ENCODE measurements at regions not wholly inside any gene's neighbourhood (a gene's known extent, or its start where the extent isn't known, plus 50 kb on each side); places are given as distances from the start of the nearest gene placed in this dataset.

DNA sequence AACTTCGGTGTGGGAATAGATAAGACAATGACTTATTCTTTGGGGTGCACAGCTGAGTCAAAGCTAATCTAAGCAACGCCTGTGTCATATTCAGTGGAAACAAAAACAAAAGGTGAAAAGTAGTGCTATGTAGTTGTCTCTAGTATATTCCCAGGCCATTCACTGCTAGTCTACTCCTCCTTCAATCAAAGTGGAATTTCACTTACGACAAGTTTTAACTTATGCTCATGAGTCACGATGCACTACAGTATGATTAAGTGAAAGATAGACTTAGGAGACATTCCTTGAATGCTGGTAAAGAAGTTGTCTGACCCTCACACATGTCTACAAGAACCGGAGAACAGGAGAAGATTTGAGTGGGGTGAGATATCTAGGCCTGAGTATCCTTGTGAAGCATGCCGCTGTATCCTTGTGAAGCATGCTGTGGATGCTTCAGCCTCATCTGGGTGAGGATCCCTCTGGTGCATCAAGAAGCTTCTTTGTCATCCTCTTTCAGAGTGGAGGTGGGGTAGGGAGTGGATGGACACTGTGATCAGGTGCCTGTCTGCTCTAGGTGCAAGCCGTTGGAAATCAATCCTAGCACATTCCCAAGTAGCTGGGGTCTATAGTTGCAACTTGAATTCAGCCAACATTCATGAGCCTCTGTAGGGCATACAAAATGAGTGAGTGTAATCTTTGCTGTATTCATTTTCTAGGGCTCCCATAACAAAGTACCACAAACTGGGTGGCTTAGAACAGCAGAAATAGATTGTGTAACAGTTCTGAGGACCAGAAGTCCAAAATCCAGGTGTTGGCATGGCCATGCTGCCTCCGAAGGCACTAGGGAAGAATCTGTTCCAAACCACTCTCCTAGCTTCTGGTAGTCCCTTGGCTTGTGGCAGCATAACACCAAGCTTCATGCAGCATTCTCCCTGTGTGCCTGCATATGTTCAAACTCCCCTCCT, 173.5 kb upstream of the FN1 start:
- H3K27ac ChIP-seq (ENCODE audit: low read length) = no peak overlapping the region

GRCh38 chr2:215607766-215608165, 171.9 kb upstream of the FN1 start:
- no TSS peak for BruUV-seq (replicated peaks)
- Histone ChIP-seq H3K27me3 (ENCODE audit: low read length) (no peaks in the 10 kb centered on the region), H3K27ac (ENCODE audit: low read length) (no peak overlapping the region), H3K9me2 (replicated peaks; ENCODE audit: low read length) (no peaks in the 10 kb centered on the region), H3K4me3 (ENCODE audit: low read length) (no peak overlapping the region), H3F3A (ENCODE audit: low read length, unreplicated experiment) (no peaks in the 10 kb centered on the region), H3K79me2 (ENCODE audit: low read length) (no peaks in the 10 kb centered on the region), H3K36me3 (ENCODE audit: low read depth, low read length) (no peaks in the 10 kb centered on the region), H2AFZ (ENCODE audit: low read length) (no peak overlapping the region), H3K9ac (ENCODE audit: low read length) (no peak overlapping the region), H3K4me1 (ENCODE audit: insufficient read depth, low read length) (no peaks in the 10 kb centered on the region), H3K4me2 (ENCODE audit: low read length) (no peak overlapping the region), H3K9me3 (ENCODE audit: low read length) (no peaks in the 10 kb centered on the region), H4K20me1 (ENCODE audit: low read length) (no peaks in the 10 kb centered on the region)
- ATAC-seq (no peak), DNase-seq (no peak)
- TF ChIP-seq EZH2phosphoT487 (IDR thresholded peaks at IDR 0.05; ENCODE audit: borderline replicate concordance, low read length) = no peak
- ChIA-PET CTCF (no interaction called here), POLR2A (ENCODE audit: unreplicated experiment) (no interaction called here)
- intact Hi-C loops (cut with micrococcal nuclease) = no loop called here

More for the DNA sequence above, 173.5 kb upstream of the FN1 start:
- DNase-seq (no peak), ATAC-seq (no peak)
- Histone ChIP-seq H4K20me1 (ENCODE audit: low read length) (no peaks in the 10 kb centered on the region), H3K4me3 (ENCODE audit: low read length) (no peak overlapping the region), H3K79me2 (ENCODE audit: low read length) (no peaks in the 10 kb centered on the region), H3K9me3 (ENCODE audit: low read length) (no peaks in the 10 kb centered on the region), H3K4me1 (ENCODE audit: insufficient read depth, low read length) (0 out of 2 replicates have a peak, but pooled peaks cover 5% of the 10 kb centered on the region), H3K9me2 (replicated peaks; ENCODE audit: low read length) (no peaks in the 10 kb centered on the region), H3F3A (ENCODE audit: low read length, unreplicated experiment) (no peaks in the 10 kb centered on the region), H3K9ac (ENCODE audit: low read length) (no peak overlapping the region), H3K36me3 (ENCODE audit: low read depth, low read length) (no peaks in the 10 kb centered on the region), H3K27me3 (ENCODE audit: low read length) (no peaks in the 10 kb centered on the region), H2AFZ (ENCODE audit: low read length) (no peak overlapping the region), H3K4me2 (ENCODE audit: low read length) (no peak overlapping the region)
- POLR2A ChIA-PET (ENCODE audit: unreplicated experiment) = no interaction called here
- BruUV-seq (replicated peaks) = no TSS peak
- intact Hi-C loops (cut with micrococcal nuclease) = no loop called here
- CTCF ChIA-PET = no interaction called here
- TF ChIP-seq, protein P1, sequence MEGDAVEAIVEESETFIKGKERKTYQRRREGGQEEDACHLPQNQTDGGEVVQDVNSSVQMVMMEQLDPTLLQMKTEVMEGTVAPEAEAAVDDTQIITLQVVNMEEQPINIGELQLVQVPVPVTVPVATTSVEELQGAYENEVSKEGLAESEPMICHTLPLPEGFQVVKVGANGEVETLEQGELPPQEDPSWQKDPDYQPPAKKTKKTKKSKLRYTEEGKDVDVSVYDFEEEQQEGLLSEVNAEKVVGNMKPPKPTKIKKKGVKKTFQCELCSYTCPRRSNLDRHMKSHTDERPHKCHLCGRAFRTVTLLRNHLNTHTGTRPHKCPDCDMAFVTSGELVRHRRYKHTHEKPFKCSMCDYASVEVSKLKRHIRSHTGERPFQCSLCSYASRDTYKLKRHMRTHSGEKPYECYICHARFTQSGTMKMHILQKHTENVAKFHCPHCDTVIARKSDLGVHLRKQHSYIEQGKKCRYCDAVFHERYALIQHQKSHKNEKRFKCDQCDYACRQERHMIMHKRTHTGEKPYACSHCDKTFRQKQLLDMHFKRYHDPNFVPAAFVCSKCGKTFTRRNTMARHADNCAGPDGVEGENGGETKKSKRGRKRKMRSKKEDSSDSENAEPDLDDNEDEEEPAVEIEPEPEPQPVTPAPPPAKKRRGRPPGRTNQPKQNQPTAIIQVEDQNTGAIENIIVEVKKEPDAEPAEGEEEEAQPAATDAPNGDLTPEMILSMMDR (conservative IDR thresholded peaks at IDR 0.05; ENCODE audit: low read depth, low read length) = no peak
- no peak for TF ChIP-seq EZH2 (IDR thresholded peaks at IDR 0.05; ENCODE audit: low read length, unreplicated experiment)
- TF ChIP-seq EZH2phosphoT487 (IDR thresholded peaks at IDR 0.05; ENCODE audit: borderline replicate concordance, low read length) = no peak

- Histone ChIP-seq H3K79me2 (ENCODE audit: low read length) (no peaks in the 10 kb centered on the region), H3K9me2 (replicated peaks; ENCODE audit: low read length) (no peaks in the 10 kb centered on the region), H3K4me1 (ENCODE audit: insufficient read depth, low read length) (no peaks in the 10 kb centered on the region), H3K4me2 (ENCODE audit: low read length) (no peak overlapping the region), H3K27me3 (ENCODE audit: low read length) (no peaks in the 10 kb centered on the region), H3F3A (ENCODE audit: low read length, unreplicated experiment) (no peaks in the 10 kb centered on the region), H3K9me3 (ENCODE audit: low read length) (no peaks in the 10 kb centered on the region), H3K36me3 (ENCODE audit: low read depth, low read length) (no peaks in the 10 kb centered on the region), H2AFZ (ENCODE audit: low read length) (no peak overlapping the region), H3K9ac (ENCODE audit: low read length) (no peak overlapping the region), H3K27ac (ENCODE audit: low read length) (no peak overlapping the region), H3K4me3 (ENCODE audit: low read length) (no peak overlapping the region), H4K20me1 (ENCODE audit: low read length) (no peaks in the 10 kb centered on the region)
- no TSS peak for BruUV-seq (replicated peaks)
- TF ChIP-seq EZH2 (IDR thresholded peaks at IDR 0.05; ENCODE audit: low read length, unreplicated experiment) = no peak
- no peak for TF ChIP-seq EZH2phosphoT487 (IDR thresholded peaks at IDR 0.05; ENCODE audit: borderline replicate concordance, low read length)
- ChIA-PET POLR2A (ENCODE audit: unreplicated experiment) (interaction anchor here (0.6 kb wide), 1 partner anchor 57 kb away, joined by 3 read pairs; no protein-coding TSS in a partner anchor), CTCF (no interaction called here)
- intact Hi-C loops (cut with micrococcal nuclease) = no loop called here
- ATAC-seq (no peak), DNase-seq (no peak)
These were observed 170.4 kb upstream of the FN1 start for GRCh38 chr2:215606219-215606618.
